ENCODE measurements at regions not wholly inside any gene's neighbourhood (a gene's known extent, or its start where the extent isn't known, plus 50 kb on each side); places are given as distances from the start of the nearest gene placed in this dataset.
A peak's percentile ranks its signal among the peaks of the same experiment; 100 is the strongest.

DNA sequence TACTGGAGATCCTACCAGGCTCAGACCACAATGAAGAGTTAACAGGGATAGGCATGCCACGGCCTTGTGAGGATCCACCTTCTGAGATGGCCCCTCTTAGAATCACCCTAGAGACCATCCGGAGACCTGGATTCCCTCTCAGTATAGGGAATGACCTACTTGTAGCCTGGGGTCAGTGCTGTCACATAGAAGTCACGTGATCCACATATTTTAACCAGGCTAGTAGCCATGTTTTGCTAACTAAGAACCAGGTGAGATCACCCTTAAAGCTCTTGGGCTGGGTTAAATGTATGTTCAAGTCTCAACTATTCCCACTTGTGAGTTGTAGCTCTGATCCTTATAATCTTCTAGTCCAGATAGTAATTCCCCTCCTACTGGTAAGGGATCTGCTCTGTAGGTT, 215.4 kb downstream of the CCNG2 start:
- no peak overlapping the region for H3K4me3 ChIP-seq
- H3K27ac ChIP-seq: no peak overlapping the region
- H3K27me3 ChIP-seq: no peaks in the 10 kb centered on the region
- ATAC-seq: no peak
- DNase-seq: no peak
- no peaks in the 10 kb centered on the region for H3K36me3 ChIP-seq
- H3K9me3 ChIP-seq: no peaks in the 10 kb centered on the region
- 63% methylated on average over 2 of the region's 3 CpGs for WGBS (ENCODE audit: insufficient coverage, low coverage, low lambda C conversion rate, missing lambda C conversion rate)
- no peaks in the 10 kb centered on the region for H3K4me1 ChIP-seq
- intact Hi-C loops (cut with DNase I): loop anchor here in 1 of 2 donors (10.0 kb wide), 1 partner anchor 332 kb away; no protein-coding TSS in a partner anchor
- TF ChIP-seq POLR2A (IDR thresholded peaks at IDR 0.05): no peak
- TF ChIP-seq, protein P1, sequence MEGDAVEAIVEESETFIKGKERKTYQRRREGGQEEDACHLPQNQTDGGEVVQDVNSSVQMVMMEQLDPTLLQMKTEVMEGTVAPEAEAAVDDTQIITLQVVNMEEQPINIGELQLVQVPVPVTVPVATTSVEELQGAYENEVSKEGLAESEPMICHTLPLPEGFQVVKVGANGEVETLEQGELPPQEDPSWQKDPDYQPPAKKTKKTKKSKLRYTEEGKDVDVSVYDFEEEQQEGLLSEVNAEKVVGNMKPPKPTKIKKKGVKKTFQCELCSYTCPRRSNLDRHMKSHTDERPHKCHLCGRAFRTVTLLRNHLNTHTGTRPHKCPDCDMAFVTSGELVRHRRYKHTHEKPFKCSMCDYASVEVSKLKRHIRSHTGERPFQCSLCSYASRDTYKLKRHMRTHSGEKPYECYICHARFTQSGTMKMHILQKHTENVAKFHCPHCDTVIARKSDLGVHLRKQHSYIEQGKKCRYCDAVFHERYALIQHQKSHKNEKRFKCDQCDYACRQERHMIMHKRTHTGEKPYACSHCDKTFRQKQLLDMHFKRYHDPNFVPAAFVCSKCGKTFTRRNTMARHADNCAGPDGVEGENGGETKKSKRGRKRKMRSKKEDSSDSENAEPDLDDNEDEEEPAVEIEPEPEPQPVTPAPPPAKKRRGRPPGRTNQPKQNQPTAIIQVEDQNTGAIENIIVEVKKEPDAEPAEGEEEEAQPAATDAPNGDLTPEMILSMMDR (IDR thresholded peaks at IDR 0.05): no peak

DNA sequence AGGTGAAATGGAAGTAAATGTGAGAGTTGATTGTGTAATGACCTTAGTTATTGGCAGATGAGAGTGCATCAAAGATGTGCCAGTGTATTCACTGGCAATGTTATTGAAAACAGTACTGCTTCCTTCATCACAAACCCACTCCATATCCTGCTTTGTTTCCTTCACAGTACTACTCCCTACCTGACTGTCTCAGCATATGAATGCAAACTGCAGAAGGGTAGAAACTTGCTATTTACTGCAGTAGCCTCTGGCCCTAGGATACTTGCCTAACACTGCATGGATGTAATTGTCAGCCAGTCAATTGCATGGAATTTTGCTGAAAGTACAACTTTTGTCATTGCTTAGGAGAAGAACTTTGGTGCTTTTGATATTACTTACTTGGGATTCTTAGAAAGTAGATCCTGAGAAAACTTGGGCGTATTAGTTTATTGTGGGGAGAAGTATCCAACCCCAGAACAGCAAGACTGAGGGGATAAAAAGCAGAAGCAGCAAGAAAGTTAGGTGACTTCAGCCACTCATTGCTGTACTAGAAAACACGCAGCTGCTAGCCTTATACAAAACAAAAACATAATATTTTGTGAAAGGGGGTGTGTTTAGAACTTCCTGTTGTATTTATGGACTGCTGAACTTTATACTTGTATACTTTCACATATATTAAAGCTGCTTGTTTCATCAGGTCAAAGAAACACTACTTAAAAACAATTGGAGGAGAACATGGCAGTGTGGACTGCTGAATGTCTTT, 219.0 kb downstream of the CCNG2 start:
- WGBS (ENCODE audit: insufficient coverage, low coverage, low lambda C conversion rate, missing lambda C conversion rate): 57% methylated on average over 2 of the region's 2 CpGs
- DNase-seq: no peak
- H3K27me3 ChIP-seq: no peaks in the 10 kb centered on the region
- intact Hi-C loops (cut with DNase I): loop anchor here in 1 of 2 donors (10.0 kb wide), 1 partner anchor 329 kb away; no protein-coding TSS in a partner anchor
- H3K4me3 ChIP-seq: no peak overlapping the region
- H3K27ac ChIP-seq: no peak overlapping the region
- no peaks in the 10 kb centered on the region for H3K36me3 ChIP-seq
- H3K4me1 ChIP-seq: no peaks in the 10 kb centered on the region
- peak in 1 of 4 donors; percentile 16 for ATAC-seq
- H3K9me3 ChIP-seq: no peaks in the 10 kb centered on the region
- TF ChIP-seq, protein P1 (IDR thresholded peaks at IDR 0.05): no peak
- no peak for TF ChIP-seq POLR2A (IDR thresholded peaks at IDR 0.05)

DNA sequence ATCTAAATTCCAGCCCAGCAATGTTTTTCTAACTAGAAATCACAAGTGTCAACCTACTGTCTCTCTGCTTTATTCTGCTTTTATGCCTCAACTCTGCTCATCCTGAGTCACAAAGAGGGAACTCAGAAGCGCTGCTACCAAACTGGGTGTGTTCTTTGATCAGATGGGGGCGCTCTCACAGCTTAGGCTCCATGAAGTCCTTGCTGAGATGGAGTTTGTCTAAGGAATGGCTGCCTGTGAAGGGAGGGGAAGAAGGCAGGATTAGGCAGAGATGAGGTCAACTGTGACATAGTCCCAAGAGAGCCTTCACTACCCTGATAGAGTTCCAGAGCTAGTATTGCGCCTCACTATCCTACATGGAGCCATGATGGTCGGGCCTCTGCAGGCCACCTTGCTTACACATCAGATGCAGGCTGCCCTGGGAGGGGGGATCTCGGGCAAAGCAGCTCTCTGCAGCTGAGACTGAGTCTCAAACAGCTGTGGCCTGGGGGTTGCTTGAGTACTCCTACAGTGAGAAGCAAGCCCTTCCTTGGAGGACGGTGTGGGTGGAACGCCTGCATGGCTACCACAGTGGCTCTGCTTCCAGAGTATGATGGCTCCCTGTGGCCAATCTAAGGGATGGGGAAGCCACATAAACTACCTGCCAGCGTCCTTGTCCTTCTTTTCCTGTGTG, 219.9 kb downstream of the CCNG2 start:
- ATAC-seq (no peak), DNase-seq (no peak)
- Histone ChIP-seq H3K27ac (no peak overlapping the region), H3K4me1 (no peaks in the 10 kb centered on the region), H3K36me3 (no peaks in the 10 kb centered on the region), H3K4me3 (no peak overlapping the region), H3K27me3 (no peaks in the 10 kb centered on the region), H3K9me3 (no peaks in the 10 kb centered on the region)
- 42% methylated on average over 6 of the region's 8 CpGs for WGBS (ENCODE audit: insufficient coverage, low coverage, low lambda C conversion rate, missing lambda C conversion rate)
- TF ChIP-seq, protein P1 (IDR thresholded peaks at IDR 0.05): no peak
- no peak for TF ChIP-seq POLR2A (IDR thresholded peaks at IDR 0.05)
- intact Hi-C loops (cut with DNase I): loop anchor here in 1 of 2 donors (10.0 kb wide), 1 partner anchor 328 kb away; no protein-coding TSS in a partner anchor

DNA sequence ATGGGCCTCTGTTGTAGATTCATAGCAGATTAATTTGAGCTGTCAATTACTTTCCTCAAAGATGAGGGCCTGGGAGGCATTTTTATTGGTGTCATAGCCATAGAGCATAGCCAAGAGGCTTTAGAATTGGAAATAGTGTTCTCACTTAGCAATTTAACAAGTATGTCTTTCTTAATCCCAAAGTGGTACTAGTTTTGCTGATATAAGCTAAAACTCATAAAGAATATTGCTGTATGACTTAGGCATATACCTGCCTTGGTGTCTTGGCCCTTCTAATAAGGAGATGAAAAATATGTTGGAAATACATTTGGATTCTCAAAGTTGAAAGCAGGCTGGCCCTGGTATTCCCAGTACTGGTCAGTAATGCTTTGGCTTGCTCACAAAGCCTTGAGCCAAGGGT, 221.5 kb upstream of the CXCL13 start:
- Histone ChIP-seq H3K9me3 (no peaks in the 10 kb centered on the region), H3K4me3 (no peak overlapping the region), H3K4me1 (no peaks in the 10 kb centered on the region), H3K27me3 (no peaks in the 10 kb centered on the region), H3K36me3 (no peaks in the 10 kb centered on the region), H3K27ac (no peak overlapping the region)
- intact Hi-C loops (cut with DNase I): loop anchor here (10.0 kb wide), 2 partner anchors 51 to 231 kb away; no protein-coding TSS in a partner anchor
- DNase-seq (no peak), ATAC-seq (no peak)
- TF ChIP-seq, protein P1 (IDR thresholded peaks at IDR 0.05): no peak
- TF ChIP-seq POLR2A (IDR thresholded peaks at IDR 0.05): no peak
